Stimulated activated CD8-positive, alpha-beta memory T cell treated with anti-CD3 and anti-CD28 coated beads, Interleukin-15, amount 100 ng/mL, for 48 hours (primary cell): ENCODE measurements at regions not wholly inside any gene's neighbourhood (a gene's known extent, or its start where the extent isn't known, plus 50 kb on each side); places are given as distances from the start of the nearest gene placed in this dataset.
"Not testable (repeated sequence)": the region's sequence is repeated elsewhere in the genome, so short reads cannot be mapped to it uniquely, and the experiment has no call there.

ENCODE experiments used
- DNase-seq, 2 donors: peaks; one replicate each; pipeline ENCODE4 v3.0.0-alpha.2; 2020; ENCODE audit warnings: low read depth in 2 of 2

DNA sequence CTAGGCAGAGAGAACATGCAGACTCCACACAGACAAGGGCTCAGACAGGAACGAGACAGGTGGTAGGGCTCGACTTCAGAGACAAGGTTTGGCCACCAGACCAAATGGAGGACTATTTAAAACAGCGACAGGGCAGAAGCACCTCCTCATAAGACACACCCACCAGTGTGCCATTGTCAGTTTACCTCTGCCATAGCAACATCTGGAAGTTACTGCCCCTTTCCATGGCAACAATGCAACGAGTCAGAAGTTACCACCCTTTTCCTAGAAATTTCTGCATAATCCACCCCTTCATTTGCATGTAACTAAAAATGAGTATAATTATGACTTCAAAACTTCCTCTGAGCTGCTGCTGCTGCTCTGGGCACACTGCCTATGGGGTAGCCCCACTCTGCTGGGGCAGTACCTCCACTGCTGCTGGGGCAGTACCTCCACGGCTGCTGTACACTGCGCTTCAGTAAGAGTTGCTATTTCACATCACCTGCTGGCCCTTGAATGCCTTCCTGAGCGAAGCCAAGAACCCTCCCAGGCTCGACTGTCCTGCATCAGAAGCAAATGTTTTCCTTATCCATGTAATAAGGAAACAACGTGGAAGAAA lies 2222.3 kb upstream of the AGA start:
- DNase-seq = no peak

GRCh38 chr4:179666226-179666625 lies 2224.0 kb upstream of the AGA start:
- no peak for DNase-seq

DNA sequence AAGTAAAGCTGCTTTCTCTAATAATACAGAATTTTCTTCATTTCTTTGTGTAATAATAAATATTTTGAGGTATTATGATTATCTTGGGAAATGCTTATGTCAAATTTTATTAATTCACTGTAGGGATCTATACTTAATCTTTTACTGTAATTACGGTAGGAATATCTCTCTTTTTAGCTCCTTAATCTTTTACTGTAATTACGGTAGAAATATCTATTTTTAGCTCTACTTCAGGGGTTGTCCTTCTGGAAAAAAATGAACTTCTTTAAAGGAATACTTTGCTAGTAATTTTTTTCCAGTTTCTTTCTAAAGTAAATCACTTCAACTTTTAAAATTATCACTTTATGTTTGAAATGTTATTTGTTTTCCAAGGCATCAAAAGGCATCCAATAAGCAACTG lies 2229.4 kb upstream of the AGA start:
- DNase-seq = no peak

DNA sequence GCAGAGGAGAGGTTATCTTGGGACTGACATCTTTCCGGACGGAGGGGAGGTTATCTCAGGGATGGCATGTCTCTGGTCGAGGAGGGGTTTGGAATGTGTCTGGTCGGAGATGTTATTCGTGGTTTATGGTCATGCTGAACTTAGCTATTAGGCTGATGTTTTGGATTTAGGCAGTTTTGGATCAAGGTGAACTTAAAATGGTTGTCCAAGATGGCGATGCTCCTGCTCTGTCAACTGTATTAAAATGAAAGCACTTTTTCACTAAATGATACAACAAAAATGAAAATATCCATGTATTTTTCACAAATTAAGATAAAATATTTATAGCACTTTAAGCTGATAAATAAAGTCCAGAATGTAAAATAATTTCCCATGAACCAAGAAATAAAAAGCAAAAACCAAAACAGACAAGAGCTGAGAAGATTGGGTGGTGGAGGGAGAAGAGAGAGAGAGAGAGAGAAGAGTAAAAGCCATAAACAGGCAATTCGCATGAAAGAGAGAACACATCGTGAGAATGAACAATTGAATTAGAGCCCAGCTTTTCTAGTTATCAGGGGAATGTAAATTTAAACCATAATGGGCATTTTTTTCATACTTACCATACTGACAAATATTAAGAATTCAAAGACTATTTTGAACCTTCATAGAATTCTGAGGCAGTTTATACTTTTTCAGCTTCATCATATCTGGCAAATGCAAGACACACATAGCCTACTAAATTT lies 2236.0 kb upstream of the AGA start:
- no peak for DNase-seq

- DNase-seq = not testable (repeated sequence)
These were observed 2241.4 kb upstream of the AGA start for GRCh38 chr4:179683661-179684060.

DNA sequence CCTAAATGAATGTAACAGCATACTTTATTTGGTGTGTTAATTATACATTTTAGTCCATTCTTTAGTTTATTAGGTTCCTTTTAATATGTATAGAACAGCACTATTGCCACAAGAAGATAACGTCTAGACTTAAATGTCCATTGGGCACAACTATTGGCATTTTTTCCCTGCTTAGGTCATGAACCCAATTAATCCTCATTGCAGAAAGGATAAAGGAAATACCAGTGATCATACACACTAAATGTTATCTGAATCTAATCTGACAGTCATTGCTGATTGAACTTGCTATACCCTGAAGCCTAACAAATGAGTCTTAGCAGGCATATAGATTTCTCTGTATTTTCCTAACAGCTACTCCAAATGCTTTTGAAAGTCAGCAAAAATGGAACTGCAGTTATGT lies 2250.0 kb upstream of the AGA start:
- DNase-seq = no peak

GRCh38 chr4:179695175-179695574 lies 2252.9 kb upstream of the AGA start:
- DNase-seq = no peak

- no peak for DNase-seq
These were observed 2256.1 kb upstream of the AGA start for GRCh38 chr4:179698321-179698720.

GRCh38 chr4:179709961-179710624 lies 2267.9 kb upstream of the AGA start:
- no peak for DNase-seq

- no peak for DNase-seq
These were observed 2277.7 kb upstream of the AGA start for GRCh38 chr4:179719766-179720450.

- not testable (repeated sequence) for DNase-seq
These were observed 2284.3 kb upstream of the AGA start for GRCh38 chr4:179726491-179726890.

DNA sequence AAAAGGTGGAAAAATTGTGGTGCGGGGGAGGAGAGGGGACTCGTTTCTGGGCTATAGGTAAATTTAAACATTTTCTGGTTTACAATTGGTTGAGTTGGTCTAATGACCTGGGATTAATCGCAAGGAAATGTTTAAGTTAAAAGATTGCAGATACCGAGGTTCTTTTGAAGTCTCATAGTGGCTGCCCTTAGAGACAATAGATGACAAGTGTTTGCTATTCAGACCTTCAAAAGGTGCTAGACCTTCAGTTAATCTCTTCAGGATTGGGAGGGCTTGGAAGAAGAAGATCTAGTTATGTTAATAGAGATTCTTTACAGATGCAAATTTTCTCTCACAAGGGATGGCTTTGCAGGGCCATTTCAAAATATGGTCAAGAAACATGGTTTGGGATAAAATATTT lies 2286.1 kb upstream of the AGA start:
- DNase-seq = no peak

GRCh38 chr4:179736820-179737219 lies 2294.6 kb upstream of the AGA start:
- not testable (repeated sequence) for DNase-seq

DNA sequence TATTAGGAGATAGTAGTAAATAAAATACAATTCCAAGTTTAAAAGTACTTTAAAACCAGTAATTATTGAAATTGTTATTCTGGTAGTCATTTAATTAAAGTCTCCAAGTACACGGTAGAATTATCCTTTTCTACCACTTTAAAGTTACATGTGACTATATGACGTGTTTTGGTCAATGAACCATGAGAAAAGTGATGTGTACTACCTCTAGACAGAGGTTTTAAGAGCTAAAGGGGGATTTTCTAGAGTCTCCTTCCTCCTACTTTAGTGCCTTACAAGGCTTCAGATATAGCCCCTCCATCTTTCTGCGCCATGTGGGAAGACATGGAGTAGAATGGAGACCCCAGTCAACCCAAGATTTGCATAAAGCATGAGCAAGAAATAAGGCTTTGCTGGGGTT lies 2296.6 kb upstream of the AGA start:
- no peak for DNase-seq

DNA sequence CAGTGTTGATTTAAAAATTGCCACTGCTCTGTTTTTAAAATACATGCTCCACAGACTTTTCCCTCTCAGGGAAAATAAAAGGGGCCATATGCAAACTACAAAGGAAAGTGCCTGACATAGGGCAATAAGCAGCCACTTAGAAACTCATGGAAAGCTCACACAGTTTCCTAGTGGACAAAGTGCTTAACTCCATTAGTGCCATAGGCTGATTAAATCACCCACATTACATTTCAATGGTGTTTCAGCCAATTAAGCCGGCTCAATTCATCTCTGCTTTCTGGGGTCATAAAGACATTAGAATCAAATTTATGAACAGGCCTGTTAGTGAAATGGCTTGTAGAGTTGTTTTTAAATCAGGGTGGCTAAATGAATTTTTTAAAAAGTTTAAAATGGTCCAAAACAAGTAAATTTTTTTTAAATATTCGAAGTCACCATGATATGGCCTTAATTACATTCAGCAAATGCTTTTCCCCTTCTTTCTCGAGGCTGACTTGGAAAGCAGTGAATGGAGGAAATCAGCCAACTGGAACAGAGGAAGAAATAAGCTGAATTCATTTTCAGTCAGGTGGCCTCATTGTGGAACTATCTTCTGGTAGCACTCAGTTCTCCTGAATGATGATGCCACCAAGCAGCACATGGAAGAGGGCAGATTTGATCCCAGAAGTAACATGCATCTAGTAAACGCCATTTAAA lies 2305.1 kb upstream of the AGA start:
- DNase-seq = no peak

DNA sequence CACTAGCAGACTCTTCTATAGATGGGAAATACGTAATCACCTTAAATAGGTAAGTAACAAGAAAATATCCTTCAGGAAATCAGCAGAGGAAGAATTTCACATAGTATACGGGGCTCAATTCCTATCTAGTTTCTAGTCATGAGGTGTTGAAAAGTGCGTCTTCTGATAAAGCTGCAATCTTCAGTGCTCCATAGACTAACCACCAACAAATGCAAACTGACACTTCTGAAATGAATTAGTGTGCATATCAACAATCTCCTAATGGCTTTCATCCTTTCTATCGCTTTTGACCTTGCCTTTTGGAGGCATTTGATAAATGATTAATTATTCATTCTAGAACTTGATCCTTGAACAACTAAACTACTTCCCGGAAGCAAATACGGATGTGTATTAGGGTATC lies 2306.6 kb upstream of the AGA start:
- DNase-seq = no peak

DNA sequence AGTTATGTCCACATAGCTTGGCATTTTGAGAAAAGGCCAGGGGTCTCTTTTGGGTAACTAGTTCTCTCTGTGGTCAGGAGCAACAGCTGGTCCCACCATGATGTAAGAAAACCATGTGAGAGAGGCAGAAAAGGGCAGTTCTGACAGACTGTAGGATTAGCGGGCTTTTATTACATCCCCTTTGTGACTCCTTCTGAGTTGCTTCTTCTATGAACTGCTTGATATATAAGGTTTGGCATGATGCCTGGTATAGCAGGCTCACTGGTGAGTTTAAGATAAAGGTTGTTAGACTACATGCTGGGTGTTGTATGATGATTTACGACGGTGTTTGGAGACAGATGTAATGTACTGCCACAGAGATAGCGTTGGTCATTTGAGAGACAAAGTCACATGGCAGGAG lies 2308.1 kb upstream of the AGA start:
- DNase-seq = no peak

DNA sequence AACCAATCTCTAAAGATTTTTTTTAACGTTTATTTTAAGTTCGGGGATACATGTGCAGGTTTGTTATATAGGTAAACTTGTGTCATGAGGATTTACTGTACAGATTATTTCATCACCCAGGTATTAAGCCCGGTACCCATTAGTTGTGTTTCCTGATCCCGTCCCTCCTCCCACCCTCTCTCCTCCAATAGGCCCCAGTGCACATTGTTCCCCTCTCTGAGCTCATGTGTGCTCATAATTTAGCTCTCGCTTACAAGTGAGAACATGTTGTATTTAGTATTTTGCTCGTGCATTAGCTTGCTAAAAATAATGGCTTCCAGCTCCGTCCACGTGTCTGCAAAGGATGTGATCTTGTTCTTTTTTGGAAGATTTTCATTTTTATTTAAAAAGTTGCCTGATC lies 2309.4 kb upstream of the AGA start:
- no peak for DNase-seq

DNA sequence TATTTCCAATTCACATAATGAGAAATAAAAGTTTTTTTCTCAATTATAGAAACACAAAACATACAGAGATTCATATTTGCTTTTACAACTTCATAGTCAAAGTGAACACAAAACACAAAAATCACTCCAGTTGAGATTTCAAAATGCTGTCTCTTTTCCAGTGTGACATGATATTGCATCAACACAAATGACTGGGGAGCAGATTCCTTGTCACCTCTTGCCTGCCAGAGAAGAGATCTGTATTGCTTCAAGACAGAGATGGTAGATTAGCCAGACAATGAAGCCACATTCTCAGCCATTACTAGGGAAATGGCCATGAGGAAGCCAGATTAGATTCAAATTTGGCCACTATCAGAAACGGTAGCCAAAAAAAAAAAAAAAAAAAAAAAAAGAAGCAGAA lies 2313.1 kb upstream of the AGA start:
- DNase-seq = no peak

GRCh38 chr4:179757641-179758040 lies 2315.4 kb upstream of the AGA start:
- DNase-seq = no peak

DNA sequence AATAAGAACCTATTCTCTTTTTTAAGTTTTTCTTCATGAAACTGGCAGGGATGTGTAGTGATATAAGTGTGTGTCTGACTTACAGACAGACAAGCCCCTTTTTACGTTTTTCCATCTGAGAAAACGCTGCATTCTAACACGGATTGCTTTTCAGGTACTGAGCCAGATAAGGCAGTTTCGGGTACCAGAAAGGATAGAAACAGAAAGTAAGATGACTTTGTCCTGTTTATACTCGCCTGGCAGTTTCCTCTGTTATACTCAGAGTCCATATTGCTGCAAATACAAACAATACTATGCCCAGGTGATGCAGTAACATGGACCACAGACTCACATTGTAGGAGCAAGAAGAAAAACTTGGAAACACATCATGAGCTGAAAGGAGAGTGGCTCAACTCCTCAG lies 2320.6 kb upstream of the AGA start:
- DNase-seq = no peak

GRCh38 chr4:179766938-179767337 lies 2324.7 kb upstream of the AGA start:
- DNase-seq = no peak
